C4-2B (cell line): ENCODE measurements at regions not wholly inside any gene's neighbourhood (a gene's known extent, or its start where the extent isn't known, plus 50 kb on each side); places are given as distances from the start of the nearest gene placed in this dataset.

Experiments
- CTCF ChIP-seq: fragments of 450-650 bp; conservative IDR thresholded peaks from 2 replicates; pipeline ENCODE4 v1.5.1; 2017; ENCODE audit warnings: mild to moderate bottlenecking
- ZFX ChIP-seq: fragments of 450-650 bp; IDR thresholded peaks from 2 replicates; pipeline ENCODE4 v1.6.1; 2017

DNA sequence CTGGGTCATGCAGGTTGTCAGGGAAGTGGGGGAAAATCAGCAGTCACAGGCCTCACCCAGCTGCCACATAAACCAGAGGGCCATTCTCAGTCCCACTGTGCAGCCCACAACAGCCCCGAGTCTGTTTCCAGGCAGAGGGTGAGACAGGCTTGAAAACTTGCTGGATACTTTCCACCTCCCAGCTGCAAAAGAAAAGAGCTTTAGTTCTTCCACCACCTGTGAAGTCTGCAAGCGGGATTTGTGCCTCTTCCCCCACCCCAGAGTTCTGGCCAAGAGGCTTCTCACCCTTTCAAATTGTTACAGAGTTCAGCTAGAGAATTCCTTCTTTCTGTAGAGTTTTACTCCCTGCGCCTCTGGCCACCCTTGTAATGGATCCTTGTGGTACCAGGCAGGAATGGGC, 115.5 kb upstream of the ZDHHC15 start:
- TF ChIP-seq CTCF (no peak), ZFX (no peak)
